ENCODE measurements at regions not wholly inside any gene's neighbourhood (a gene's known extent, or its start where the extent isn't known, plus 50 kb on each side); places are given as distances from the start of the nearest gene placed in this dataset.
"Not testable (repeated sequence)": the region's sequence is repeated elsewhere in the genome, so short reads cannot be mapped to it uniquely, and the experiment has no call there.

GRCh38 chr2:53610260-53610659 is 157.3 kb upstream of the CHAC2 start:
- no peak for DNase-seq (ENCODE audit: low spot score)

GRCh38 chr2:53609551-53609950 is 158.1 kb upstream of the CHAC2 start:
- DNase-seq (ENCODE audit: low spot score): no peak

- DNase-seq (ENCODE audit: low spot score): no peak
Measured at GRCh38 chr2:53608293-53608692, 159.3 kb upstream of the CHAC2 start.

- DNase-seq (ENCODE audit: low spot score): no peak
Measured at GRCh38 chr2:53600815-53601214, 166.8 kb upstream of the CHAC2 start.

GRCh38 chr2:53586733-53587612 is 180.6 kb upstream of the CHAC2 start:
- DNase-seq (ENCODE audit: low spot score): not testable (repeated sequence)

- DNase-seq (ENCODE audit: low spot score): no peak
Measured at GRCh38 chr2:53584986-53585385, 182.6 kb upstream of the CHAC2 start.

- no peak for DNase-seq (ENCODE audit: low spot score)
Measured at GRCh38 chr2:53583583-53583982, 184.0 kb upstream of the CHAC2 start.

GRCh38 chr2:53582556-53582955 is 185.0 kb upstream of the CHAC2 start:
- no peak for DNase-seq (ENCODE audit: low spot score)

- DNase-seq (ENCODE audit: low spot score): no peak
Measured at GRCh38 chr2:53576166-53576565, 191.4 kb upstream of the CHAC2 start.

- DNase-seq (ENCODE audit: low spot score): no peak
Measured at GRCh38 chr2:53575721-53576124, 191.9 kb upstream of the CHAC2 start.

- no peak for DNase-seq (ENCODE audit: low spot score)
Measured at GRCh38 chr2:53572696-53573095, 194.9 kb upstream of the CHAC2 start.

GRCh38 chr2:53569957-53570727 is 197.5 kb upstream of the CHAC2 start:
- no peak for DNase-seq (ENCODE audit: low spot score)

GRCh38 chr2:53568469-53568868 is 199.1 kb upstream of the CHAC2 start:
- no peak for DNase-seq (ENCODE audit: low spot score)

GRCh38 chr2:53567073-53567472 is 200.5 kb upstream of the CHAC2 start:
- no peak for DNase-seq (ENCODE audit: low spot score)

GRCh38 chr2:53562407-53562806 is 205.2 kb upstream of the CHAC2 start:
- no peak for DNase-seq (ENCODE audit: low spot score)

- no peak for DNase-seq (ENCODE audit: low spot score)
Measured at GRCh38 chr2:53561155-53561554, 206.4 kb upstream of the CHAC2 start.

GRCh38 chr2:53559302-53559966 is 208.2 kb upstream of the CHAC2 start:
- no peak for DNase-seq (ENCODE audit: low spot score)

- no peak for DNase-seq (ENCODE audit: low spot score)
Measured at GRCh38 chr2:53558867-53559266, 208.7 kb upstream of the CHAC2 start.

GRCh38 chr2:53549497-53549896 is 218.1 kb upstream of the CHAC2 start:
- no peak for DNase-seq (ENCODE audit: low spot score)

GRCh38 chr2:53545604-53546003 is 222.0 kb upstream of the CHAC2 start:
- no peak for DNase-seq (ENCODE audit: low spot score)

GRCh38 chr2:53544871-53545558 is 222.6 kb upstream of the CHAC2 start:
- no peak for DNase-seq (ENCODE audit: low spot score)

- DNase-seq (ENCODE audit: low spot score): no peak
Measured at GRCh38 chr2:53543083-53543482, 224.5 kb upstream of the CHAC2 start.
